Bronchial epithelial cell (primary cell): ENCODE measurements at regions not wholly inside any gene's neighbourhood (a gene's known extent, or its start where the extent isn't known, plus 50 kb on each side); places are given as distances from the start of the nearest gene placed in this dataset.
A peak's percentile ranks its signal among the peaks of the same experiment; 100 is the strongest.
"Not testable (repeated sequence)": the region's sequence is repeated elsewhere in the genome, so short reads cannot be mapped to it uniquely, and the experiment has no call there.

Source experiments
- DNase-seq: peaks from one replicate; pipeline ENCODE4 v3.0.0-alpha.2; 2010; ENCODE audit warnings: low read depth
- FAIRE-seq: peaks from 2 replicates; lab custom pipeline; 2011; peaks lifted over from hg19 to GRCh38; lab: Jason Lieb, UNC
- H3K27me3 ChIP-seq: 2 replicates; pipeline ENCODE4 v1.5.1; 2011; ENCODE audit warnings: low read length; ENCODE audit not compliant: control insufficient read depth, insufficient read depth
- H3K36me3 ChIP-seq: 2 replicates; pipeline ENCODE4 v1.5.1; 2011; ENCODE audit warnings: low read length; ENCODE audit not compliant: control insufficient read depth, insufficient read depth
- H3K4me3 ChIP-seq: 2 replicates; pipeline ENCODE4 v1.5.1; 2011; ENCODE audit warnings: mild to moderate bottlenecking, low read depth, low read length, control low read depth
- TF ChIP-seq, protein P1 (sequence below): IDR thresholded peaks from 2 replicates; pipeline ENCODE4 v1.5.1; 2011; ENCODE audit warnings: mild to moderate bottlenecking, moderate library complexity, low read length, control low read depth, inconsistent platforms; ENCODE audit not compliant: insufficient read depth, severe bottlenecking

- no peak overlapping the region for H3K4me3 ChIP-seq
- DNase-seq, result peak; percentile 91
- no peaks in the 10 kb centered on the region for H3K36me3 ChIP-seq
- FAIRE-seq, result no peak
- TF ChIP-seq, protein P1, sequence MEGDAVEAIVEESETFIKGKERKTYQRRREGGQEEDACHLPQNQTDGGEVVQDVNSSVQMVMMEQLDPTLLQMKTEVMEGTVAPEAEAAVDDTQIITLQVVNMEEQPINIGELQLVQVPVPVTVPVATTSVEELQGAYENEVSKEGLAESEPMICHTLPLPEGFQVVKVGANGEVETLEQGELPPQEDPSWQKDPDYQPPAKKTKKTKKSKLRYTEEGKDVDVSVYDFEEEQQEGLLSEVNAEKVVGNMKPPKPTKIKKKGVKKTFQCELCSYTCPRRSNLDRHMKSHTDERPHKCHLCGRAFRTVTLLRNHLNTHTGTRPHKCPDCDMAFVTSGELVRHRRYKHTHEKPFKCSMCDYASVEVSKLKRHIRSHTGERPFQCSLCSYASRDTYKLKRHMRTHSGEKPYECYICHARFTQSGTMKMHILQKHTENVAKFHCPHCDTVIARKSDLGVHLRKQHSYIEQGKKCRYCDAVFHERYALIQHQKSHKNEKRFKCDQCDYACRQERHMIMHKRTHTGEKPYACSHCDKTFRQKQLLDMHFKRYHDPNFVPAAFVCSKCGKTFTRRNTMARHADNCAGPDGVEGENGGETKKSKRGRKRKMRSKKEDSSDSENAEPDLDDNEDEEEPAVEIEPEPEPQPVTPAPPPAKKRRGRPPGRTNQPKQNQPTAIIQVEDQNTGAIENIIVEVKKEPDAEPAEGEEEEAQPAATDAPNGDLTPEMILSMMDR, result peak; percentile 30
- no peaks in the 10 kb centered on the region for H3K27me3 ChIP-seq
These were observed 161.2 kb downstream of the RERGL start for GRCh38 chr12:17928708-17929366.

DNA sequence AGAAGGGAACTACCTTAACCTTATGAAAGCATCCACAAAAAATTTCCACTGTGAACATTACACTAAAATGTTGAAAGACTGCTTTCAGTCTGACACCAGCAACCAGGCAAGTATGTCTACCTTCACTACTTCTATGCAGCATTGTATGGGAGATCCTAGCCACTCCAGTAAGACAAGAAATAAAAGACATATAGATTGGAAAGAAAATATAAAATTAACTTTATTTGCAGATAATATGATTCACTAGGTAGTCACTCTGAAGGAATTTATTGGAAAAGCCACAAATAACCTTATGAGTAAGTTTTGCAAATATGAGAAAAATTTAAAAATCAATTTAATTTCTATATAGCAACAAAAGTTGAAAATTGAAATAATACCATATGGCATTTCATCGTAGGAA lies 172.0 kb downstream of the RERGL start:
- Histone ChIP-seq H3K27me3 (no peaks in the 10 kb centered on the region), H3K4me3 (no peak overlapping the region), H3K36me3 (no peaks in the 10 kb centered on the region)
- FAIRE-seq, result no peak
- TF ChIP-seq, protein P1, result no peak
- peak; percentile 16 for DNase-seq

DNA sequence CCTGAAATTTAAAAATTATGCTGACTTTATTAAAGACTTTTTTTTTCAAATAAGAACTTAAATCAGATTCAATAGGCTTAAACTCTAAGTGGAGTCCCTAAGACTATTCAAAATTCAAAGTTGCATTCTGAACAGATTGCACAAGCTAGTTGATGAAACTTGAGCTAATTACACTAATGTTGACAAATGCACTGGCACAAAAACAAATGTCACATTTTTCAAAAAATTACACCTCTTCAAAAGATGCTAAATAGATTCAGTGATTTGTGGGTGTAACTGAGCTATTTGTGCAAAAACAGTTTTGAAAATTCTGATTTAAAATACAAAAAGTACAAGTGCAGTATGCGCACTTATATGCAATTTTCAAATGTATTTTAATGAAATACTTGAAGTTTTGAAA lies 205.4 kb downstream of the RERGL start:
- Histone ChIP-seq H3K4me3 (no peak overlapping the region), H3K27me3 (no peaks in the 10 kb centered on the region), H3K36me3 (no peaks in the 10 kb centered on the region)
- DNase-seq (no peak), FAIRE-seq (no peak)
- TF ChIP-seq, protein P1, result no peak

GRCh38 chr12:17878714-17879113 lies 211.3 kb downstream of the RERGL start:
- DNase-seq, result no peak
- FAIRE-seq, result no peak
- Histone ChIP-seq H3K27me3 (no peaks in the 10 kb centered on the region), H3K4me3 (no peak overlapping the region), H3K36me3 (no peaks in the 10 kb centered on the region)
- TF ChIP-seq, protein P1, result no peak

DNA sequence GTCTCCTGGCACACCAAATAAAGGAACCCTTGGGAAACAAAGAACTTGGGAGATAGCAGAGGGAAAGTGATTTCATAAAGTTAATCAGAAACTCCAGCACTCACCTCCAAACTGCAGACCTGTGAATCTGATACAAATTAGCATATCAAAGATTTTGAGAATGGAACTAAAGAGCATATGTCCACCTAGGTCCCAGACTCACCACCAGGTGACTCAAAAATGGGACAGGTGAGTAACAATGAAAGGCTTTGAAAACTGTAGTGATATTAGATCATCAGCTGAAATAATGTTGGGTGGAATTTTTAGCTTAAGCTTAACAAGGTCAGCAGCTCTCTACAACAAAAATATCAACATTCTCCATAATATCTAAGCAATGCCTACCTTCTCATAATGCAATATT lies 214.8 kb downstream of the RERGL start:
- no peaks in the 10 kb centered on the region for H3K27me3 ChIP-seq
- TF ChIP-seq, protein P1, result no peak
- no peaks in the 10 kb centered on the region for H3K36me3 ChIP-seq
- no peak overlapping the region for H3K4me3 ChIP-seq
- DNase-seq (no peak), FAIRE-seq (no peak)

- no peaks in the 10 kb centered on the region for H3K27me3 ChIP-seq
- TF ChIP-seq, protein P1, result no peak
- no peak overlapping the region for H3K4me3 ChIP-seq
- FAIRE-seq, result no peak
- DNase-seq, result no peak
- no peaks in the 10 kb centered on the region for H3K36me3 ChIP-seq
These were observed 223.2 kb downstream of the RERGL start for GRCh38 chr12:17866802-17867201.

- not testable (repeated sequence) for DNase-seq, H3K4me3 ChIP-seq, H3K27me3 ChIP-seq, H3K36me3 ChIP-seq, FAIRE-seq
These were observed 234.4 kb downstream of the RERGL start for GRCh38 chr12:17855548-17855947.
